ENCODE measurements at regions not wholly inside any gene's neighbourhood (a gene's known extent, or its start where the extent isn't known, plus 50 kb on each side); places are given as distances from the start of the nearest gene placed in this dataset.

DNA sequence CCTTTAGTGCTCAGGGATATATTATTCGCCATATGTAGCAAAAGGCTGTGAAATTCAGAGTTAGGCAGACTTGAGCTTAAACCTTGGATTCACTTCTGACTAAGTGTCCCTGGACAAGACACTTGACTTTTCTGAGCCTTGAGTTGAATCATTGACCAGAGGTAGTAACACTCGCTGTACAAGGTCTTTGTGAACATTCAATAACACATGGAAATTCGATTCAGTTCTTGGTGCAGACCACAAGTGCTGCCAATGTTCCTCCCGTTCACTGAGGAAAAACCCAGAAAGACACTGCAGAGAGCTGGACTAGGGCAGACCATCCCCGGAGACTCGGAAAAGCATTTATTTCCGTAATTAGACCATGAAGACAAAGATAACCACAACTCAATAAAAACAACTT, 901.4 kb downstream of the AACS start:
- TF ChIP-seq POLR2A (IDR thresholded peaks at IDR 0.05; ENCODE audit: low read depth) (no peak), POLR2AphosphoS5 (IDR thresholded peaks at IDR 0.05) (no peak)
